ENCODE measurements at regions not wholly inside any gene's neighbourhood (a gene's known extent, or its start where the extent isn't known, plus 50 kb on each side); places are given as distances from the start of the nearest gene placed in this dataset.

DNA sequence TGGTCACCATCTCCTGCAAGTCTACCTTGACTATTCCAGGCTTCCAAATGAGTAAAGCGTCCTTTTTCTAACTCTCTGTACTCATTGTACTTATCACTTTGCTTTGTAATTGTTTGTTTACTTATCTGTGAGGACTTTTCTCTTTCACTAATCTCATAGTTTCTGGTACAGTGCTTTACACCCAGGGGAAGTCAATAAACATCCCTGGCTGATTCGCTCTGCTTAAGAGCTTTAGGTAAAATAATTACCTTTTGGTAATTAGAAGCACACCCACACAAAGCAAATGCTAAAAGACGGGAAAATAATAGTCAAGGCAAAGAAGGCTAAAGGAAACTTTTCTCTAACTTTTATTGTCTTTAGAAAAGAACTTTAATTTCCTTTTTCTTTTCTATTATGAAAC lies 466.9 kb upstream of the ROBO1 start:
- Histone ChIP-seq H3K4me1 (no peaks in the 10 kb centered on the region), H3K27me3 (no peaks in the 10 kb centered on the region), H3K9me3 (peaks cover 0 to 4% of the 10 kb centered on the region in 2 donors), H3K27ac (no peak overlapping the region), H3K36me3 (no peaks in the 10 kb centered on the region), H3K4me3 (no peak overlapping the region)
- no peak for TF ChIP-seq CTCF (IDR thresholded peaks at IDR 0.05)
- intact Hi-C loops (cut with DNase I), result no loop called here
- ATAC-seq, result no peak
- DNase-seq, result no peak

DNA sequence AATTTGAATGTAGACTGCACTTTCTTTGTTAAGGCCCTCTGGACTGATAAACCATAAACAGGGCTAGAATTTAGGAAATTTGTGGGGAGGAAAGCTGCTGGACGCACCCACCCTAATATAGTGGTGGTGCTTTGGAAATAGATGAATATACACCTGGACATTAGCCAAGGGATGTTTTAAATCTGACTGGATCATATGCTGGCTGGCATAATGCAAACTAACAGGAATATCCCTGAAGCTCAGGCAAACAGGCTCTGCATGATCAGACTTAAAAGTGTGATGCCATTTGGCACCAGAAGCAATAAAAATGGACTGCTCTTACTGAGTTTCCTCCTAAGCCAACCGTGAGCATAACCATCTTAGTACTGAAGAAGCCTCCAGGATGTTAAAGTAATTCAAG lies 465.8 kb upstream of the ROBO1 start:
- ATAC-seq, result no peak
- H3K4me1 ChIP-seq, result no peaks in the 10 kb centered on the region
- intact Hi-C loops (cut with DNase I), result no loop called here

GRCh38 chr3:80232760-80233159 lies 465.0 kb upstream of the ROBO1 start:
- Histone ChIP-seq H3K27me3 (no peaks in the 10 kb centered on the region), H3K4me1 (no peaks in the 10 kb centered on the region), H3K4me3 (no peak overlapping the region), H3K9me3 (peaks cover 0 to 4% of the 10 kb centered on the region in 2 donors), H3K36me3 (no peaks in the 10 kb centered on the region), H3K27ac (no peak overlapping the region)
- ATAC-seq (no peak), DNase-seq (no peak)
- intact Hi-C loops (cut with DNase I), result no loop called here
- no peak for TF ChIP-seq CTCF (IDR thresholded peaks at IDR 0.05)

More for the DNA sequence above, 465.8 kb upstream of the ROBO1 start:
- no peak overlapping the region for H3K27ac ChIP-seq
- no peaks in the 10 kb centered on the region for H3K36me3 ChIP-seq
- peaks cover 0 to 4% of the 10 kb centered on the region in 2 donors for H3K9me3 ChIP-seq
- H3K27me3 ChIP-seq, result no peaks in the 10 kb centered on the region
- H3K4me3 ChIP-seq, result no peak overlapping the region
- no peak for DNase-seq
- no peak for TF ChIP-seq CTCF (IDR thresholded peaks at IDR 0.05)

DNA sequence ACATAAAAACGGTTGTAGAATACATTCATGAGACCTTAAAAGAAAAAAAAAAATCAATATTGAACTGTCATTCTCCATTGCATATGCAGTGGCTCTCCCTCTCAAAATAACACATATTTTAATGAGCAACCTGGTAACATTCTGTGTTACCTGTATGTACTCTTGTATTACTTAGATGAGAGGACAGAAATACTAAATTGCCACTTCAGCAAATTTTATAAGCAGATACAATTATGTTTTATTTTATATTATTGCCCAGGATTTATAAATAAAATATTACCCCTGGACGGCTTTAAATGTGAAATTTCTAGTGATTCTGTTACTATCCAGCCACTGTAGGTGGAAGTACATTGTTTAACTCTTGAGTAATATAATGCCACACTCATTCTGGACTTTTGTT lies 463.2 kb upstream of the ROBO1 start:
- ATAC-seq (no peak), DNase-seq (no peak)
- no peak overlapping the region for H3K4me3 ChIP-seq
- no peak overlapping the region for H3K27ac ChIP-seq
- intact Hi-C loops (cut with DNase I), result no loop called here
- TF ChIP-seq CTCF (IDR thresholded peaks at IDR 0.05), result no peak
- no peaks in the 10 kb centered on the region for H3K4me1 ChIP-seq
- no peaks in the 10 kb centered on the region for H3K27me3 ChIP-seq
- no peaks in the 10 kb centered on the region for H3K36me3 ChIP-seq
- peaks cover 0 to 4% of the 10 kb centered on the region in 2 donors for H3K9me3 ChIP-seq

DNA sequence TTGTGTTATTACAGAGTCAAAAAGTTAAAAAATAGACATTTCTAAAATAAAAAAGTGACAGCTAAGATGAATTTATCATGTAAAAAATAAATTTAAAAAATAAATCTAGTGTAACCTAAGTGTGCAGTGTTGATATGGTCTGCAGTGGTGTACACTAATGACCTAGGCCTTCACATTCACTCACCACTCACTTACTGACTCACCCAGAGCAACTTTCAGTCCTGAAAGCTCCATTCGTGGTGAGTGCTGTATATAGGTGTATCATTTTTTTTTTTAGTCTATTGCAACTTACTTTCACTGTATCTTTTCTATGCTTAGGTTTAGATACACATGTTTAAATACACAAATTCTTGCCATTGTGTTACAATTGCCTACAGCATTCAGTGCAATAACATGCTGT lies 459.4 kb upstream of the ROBO1 start:
- Histone ChIP-seq H3K4me1 (no peaks in the 10 kb centered on the region), H3K27ac (no peak overlapping the region), H3K36me3 (no peaks in the 10 kb centered on the region), H3K4me3 (no peak overlapping the region), H3K27me3 (no peaks in the 10 kb centered on the region), H3K9me3 (no peaks in the 10 kb centered on the region)
- ATAC-seq, result no peak
- intact Hi-C loops (cut with DNase I), result no loop called here
- no peak for TF ChIP-seq CTCF (IDR thresholded peaks at IDR 0.05)
- no peak for DNase-seq
